ENCODE measurements at regions not wholly inside any gene's neighbourhood (a gene's known extent, or its start where the extent isn't known, plus 50 kb on each side); places are given as distances from the start of the nearest gene placed in this dataset.

DNA sequence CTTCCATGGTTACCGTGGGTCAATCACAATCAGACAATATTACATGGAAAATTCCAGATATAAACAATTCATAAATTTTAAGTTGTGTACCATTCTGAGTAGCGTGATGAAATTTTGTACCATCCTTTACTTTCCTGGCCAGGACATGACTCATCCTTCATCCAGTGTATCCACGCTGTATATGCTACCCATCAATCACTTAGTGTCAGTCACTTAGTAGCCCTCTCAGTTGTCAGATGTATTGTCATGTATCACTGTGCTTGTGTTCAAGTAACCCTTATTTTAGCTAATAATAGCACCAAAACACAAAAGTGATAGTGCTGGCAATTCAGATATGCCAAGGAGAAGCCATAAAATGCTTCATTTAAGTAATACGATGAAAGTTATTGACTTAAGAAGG is 282.6 kb downstream of the CPS1 start:
- TF ChIP-seq, protein P1, sequence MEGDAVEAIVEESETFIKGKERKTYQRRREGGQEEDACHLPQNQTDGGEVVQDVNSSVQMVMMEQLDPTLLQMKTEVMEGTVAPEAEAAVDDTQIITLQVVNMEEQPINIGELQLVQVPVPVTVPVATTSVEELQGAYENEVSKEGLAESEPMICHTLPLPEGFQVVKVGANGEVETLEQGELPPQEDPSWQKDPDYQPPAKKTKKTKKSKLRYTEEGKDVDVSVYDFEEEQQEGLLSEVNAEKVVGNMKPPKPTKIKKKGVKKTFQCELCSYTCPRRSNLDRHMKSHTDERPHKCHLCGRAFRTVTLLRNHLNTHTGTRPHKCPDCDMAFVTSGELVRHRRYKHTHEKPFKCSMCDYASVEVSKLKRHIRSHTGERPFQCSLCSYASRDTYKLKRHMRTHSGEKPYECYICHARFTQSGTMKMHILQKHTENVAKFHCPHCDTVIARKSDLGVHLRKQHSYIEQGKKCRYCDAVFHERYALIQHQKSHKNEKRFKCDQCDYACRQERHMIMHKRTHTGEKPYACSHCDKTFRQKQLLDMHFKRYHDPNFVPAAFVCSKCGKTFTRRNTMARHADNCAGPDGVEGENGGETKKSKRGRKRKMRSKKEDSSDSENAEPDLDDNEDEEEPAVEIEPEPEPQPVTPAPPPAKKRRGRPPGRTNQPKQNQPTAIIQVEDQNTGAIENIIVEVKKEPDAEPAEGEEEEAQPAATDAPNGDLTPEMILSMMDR (conservative IDR thresholded peaks at IDR 0.05; ENCODE audit: low read length): no peak
- no peak for TF ChIP-seq EZH2phosphoT487 (IDR thresholded peaks at IDR 0.05; ENCODE audit: borderline replicate concordance, low read depth, low read length)
